ENCODE measurements at regions not wholly inside any gene's neighbourhood (a gene's known extent, or its start where the extent isn't known, plus 50 kb on each side); places are given as distances from the start of the nearest gene placed in this dataset.

DNA sequence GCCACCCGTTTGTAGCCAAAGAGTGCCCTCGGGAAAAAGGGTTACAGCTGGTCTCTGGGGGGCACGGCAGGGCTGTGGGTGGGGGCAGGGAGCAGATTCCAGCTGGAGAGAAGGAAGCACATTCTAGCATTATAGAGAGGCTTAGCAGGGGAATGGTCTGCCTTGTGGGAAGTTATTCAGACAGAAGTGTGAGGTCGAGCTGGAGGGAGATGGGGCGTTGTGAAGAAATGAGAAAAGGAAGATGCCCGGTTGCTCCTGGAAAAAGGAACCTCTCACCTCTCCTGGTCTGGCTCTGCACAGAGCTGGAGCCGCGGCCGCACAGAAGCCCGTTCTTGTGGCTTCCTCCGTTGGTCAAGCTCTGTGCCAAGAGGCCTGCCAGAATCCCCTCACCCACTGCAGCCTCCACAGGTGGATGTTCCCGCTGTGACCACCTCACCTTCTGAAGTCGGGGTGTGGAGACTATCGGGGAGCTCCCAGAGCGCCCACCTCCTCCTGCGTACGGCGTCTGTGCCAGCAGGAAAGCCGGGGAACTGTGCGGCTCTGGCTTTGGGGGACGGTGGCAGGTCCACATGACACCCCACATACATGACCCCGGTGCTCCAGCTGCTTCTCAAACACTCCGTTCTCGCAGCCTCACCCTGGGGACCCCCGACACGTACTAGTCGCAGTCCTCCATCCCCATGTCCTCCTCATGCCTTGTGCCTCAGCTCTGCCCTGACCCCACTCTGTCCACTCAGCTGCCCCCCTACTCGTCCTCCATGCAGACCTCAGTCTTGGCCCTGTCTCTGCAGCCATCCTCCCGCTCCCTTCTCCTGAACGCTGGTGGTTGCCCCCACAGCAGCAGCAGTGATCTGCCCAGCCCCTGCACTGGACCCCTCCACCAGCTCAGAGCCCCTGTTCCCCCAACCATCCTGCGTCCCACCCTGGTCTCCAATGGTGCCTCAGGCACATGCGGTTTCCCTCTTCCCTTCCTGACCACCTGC, 52.2 kb upstream of the HGFAC start:
- Mint-ChIP-seq H3K9me3 (no peaks in the 10 kb centered on the region), H3K27ac (peak overlapping the region; percentile 69), H3K4me1 (peaks cover 31% of the 10 kb centered on the region), H3K36me3 (ENCODE audit: low read depth) (peaks cover under 1% of the 10 kb centered on the region), H3K4me3 (no peak overlapping the region), H3K27me3 (ENCODE audit: insufficient read depth) (no peaks in the 10 kb centered on the region)
- DNase-seq = no peak
- TF ChIP-seq, protein P1, sequence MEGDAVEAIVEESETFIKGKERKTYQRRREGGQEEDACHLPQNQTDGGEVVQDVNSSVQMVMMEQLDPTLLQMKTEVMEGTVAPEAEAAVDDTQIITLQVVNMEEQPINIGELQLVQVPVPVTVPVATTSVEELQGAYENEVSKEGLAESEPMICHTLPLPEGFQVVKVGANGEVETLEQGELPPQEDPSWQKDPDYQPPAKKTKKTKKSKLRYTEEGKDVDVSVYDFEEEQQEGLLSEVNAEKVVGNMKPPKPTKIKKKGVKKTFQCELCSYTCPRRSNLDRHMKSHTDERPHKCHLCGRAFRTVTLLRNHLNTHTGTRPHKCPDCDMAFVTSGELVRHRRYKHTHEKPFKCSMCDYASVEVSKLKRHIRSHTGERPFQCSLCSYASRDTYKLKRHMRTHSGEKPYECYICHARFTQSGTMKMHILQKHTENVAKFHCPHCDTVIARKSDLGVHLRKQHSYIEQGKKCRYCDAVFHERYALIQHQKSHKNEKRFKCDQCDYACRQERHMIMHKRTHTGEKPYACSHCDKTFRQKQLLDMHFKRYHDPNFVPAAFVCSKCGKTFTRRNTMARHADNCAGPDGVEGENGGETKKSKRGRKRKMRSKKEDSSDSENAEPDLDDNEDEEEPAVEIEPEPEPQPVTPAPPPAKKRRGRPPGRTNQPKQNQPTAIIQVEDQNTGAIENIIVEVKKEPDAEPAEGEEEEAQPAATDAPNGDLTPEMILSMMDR (conservative IDR thresholded peaks at IDR 0.05) = no peak
- 81 to 93% methylated on average over 24 to 32 of the region's 32 CpGs for WGBS, 2 experiments (ENCODE audit: insufficient coverage in 1 of 2, insufficient read length in 1 of 2)
- no peak overlapping the region for H3K9ac ChIP-seq (ENCODE audit: extremely low read depth, low read length, poor library complexity, severe bottlenecking)
- H3K4me1 ChIP-seq (ENCODE audit: control insufficient read depth, insufficient read depth, low read length) = peaks cover 7% of the 10 kb centered on the region
- H3K27me3 ChIP-seq (ENCODE audit: control insufficient read depth, insufficient read depth, low read length, poor library complexity, severe bottlenecking) = no peaks in the 10 kb centered on the region
- no peaks in the 10 kb centered on the region for H3K36me3 ChIP-seq (ENCODE audit: control insufficient read depth, insufficient read depth, low read length)
- H3K9me3 ChIP-seq (ENCODE audit: control insufficient read depth, low read length) = no peaks in the 10 kb centered on the region
- H3K27ac ChIP-seq (ENCODE audit: low read depth, low read length) = peak overlapping the region; percentile 49
- H3K4me3 ChIP-seq (ENCODE audit: low read length) = no peak overlapping the region

DNA sequence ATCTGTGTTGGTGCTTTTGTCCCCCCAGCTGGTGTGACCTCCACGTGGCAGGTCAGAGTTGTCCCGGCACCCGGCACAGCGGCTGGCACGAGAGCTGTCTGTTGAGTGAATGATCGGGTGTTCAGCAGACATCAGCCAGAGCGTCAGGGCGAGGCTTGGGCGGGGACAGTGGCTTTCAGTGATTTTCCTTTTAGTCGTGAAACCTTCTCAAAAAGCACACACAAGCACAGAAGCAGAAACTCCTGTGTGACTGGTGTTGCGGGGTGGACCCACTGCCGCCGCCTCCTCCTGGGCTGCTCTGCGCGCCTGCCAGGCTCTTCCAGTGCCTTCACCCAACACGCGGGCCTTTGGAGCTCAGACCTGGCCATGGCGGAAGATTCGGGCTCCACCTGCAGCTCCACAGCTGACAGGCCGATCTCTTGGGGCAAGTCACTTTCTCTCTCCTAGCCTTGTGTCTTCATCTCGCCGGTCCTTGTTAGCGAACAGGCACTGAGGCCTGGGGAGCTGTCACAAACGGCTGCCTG, 51.4 kb upstream of the HGFAC start:
- H3K9me3 Mint-ChIP-seq = peaks cover 1% of the 10 kb centered on the region
- peaks cover 7% of the 10 kb centered on the region for H3K4me1 ChIP-seq (ENCODE audit: control insufficient read depth, insufficient read depth, low read length)

DNA sequence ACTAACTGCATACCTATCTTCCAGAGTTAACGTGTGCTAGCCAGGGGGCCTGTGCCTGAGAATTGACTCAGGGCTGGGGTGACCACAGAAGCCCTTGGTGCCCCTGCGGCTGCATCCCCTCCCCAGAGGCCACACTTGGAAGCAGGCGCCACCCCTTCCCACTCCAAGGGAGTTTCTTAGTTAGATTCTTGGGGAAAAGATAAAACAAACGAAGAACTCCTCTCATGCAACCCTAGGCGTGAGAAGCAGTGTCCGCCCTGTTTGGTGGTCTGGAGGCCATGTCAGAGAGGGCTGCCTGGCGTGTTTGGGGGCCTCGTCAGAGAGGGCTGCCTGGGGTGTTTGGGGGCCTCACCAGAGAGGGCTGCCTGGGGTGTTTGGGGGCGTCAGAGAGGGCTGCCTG, 50.3 kb upstream of the HGFAC start:
- Histone ChIP-seq H3K9ac (ENCODE audit: extremely low read depth, low read length, poor library complexity, severe bottlenecking) (no peak overlapping the region), H3K27me3 (ENCODE audit: control insufficient read depth, insufficient read depth, low read length, poor library complexity, severe bottlenecking) (no peaks in the 10 kb centered on the region), H3K27ac (ENCODE audit: low read depth, low read length) (no peak overlapping the region), H3K9me3 (ENCODE audit: control insufficient read depth, low read length) (peaks cover 4% of the 10 kb centered on the region), H3K4me3 (ENCODE audit: low read length) (no peak overlapping the region), H3K4me1 (ENCODE audit: control insufficient read depth, insufficient read depth, low read length) (peaks cover 7% of the 10 kb centered on the region), H3K36me3 (ENCODE audit: control insufficient read depth, insufficient read depth, low read length) (no peaks in the 10 kb centered on the region)
- DNase-seq = no peak
- H3K4me3 Mint-ChIP-seq = no peak overlapping the region
- no peak overlapping the region for H3K27ac Mint-ChIP-seq
- WGBS, 2 experiments (ENCODE audit: insufficient coverage in 1 of 2, insufficient read length in 1 of 2) = 60 to 88% methylated on average over 1 to 9 of the region's 9 CpGs
- H3K9me3 Mint-ChIP-seq = peaks cover 7% of the 10 kb centered on the region
- no peaks in the 10 kb centered on the region for H3K27me3 Mint-ChIP-seq (ENCODE audit: insufficient read depth)
- peaks cover 7% of the 10 kb centered on the region for H3K36me3 Mint-ChIP-seq (ENCODE audit: low read depth)
- H3K4me1 Mint-ChIP-seq = peaks cover 29% of the 10 kb centered on the region
- TF ChIP-seq, protein P1 (conservative IDR thresholded peaks at IDR 0.05) = no peak

More for the DNA sequence above, 51.4 kb upstream of the HGFAC start:
- Histone ChIP-seq H3K9ac (ENCODE audit: extremely low read depth, low read length, poor library complexity, severe bottlenecking) (no peak overlapping the region), H3K9me3 (ENCODE audit: control insufficient read depth, low read length) (no peaks in the 10 kb centered on the region), H3K36me3 (ENCODE audit: control insufficient read depth, insufficient read depth, low read length) (no peaks in the 10 kb centered on the region), H3K27ac (ENCODE audit: low read depth, low read length) (peak overlapping the region; percentile 41), H3K4me3 (ENCODE audit: low read length) (no peak overlapping the region), H3K27me3 (ENCODE audit: control insufficient read depth, insufficient read depth, low read length, poor library complexity, severe bottlenecking) (no peaks in the 10 kb centered on the region)
- DNase-seq = peak; percentile 59
- Mint-ChIP-seq H3K36me3 (ENCODE audit: low read depth) (peaks cover 2% of the 10 kb centered on the region), H3K27me3 (ENCODE audit: insufficient read depth) (no peaks in the 10 kb centered on the region), H3K27ac (peak overlapping the region; percentile 61), H3K4me1 (peaks cover 31% of the 10 kb centered on the region), H3K4me3 (no peak overlapping the region)
- WGBS, 2 experiments (ENCODE audit: insufficient coverage in 1 of 2, insufficient read length in 1 of 2) = 41 to 74% methylated on average over 6 to 24 of the region's 24 CpGs
- TF ChIP-seq, protein P1 (conservative IDR thresholded peaks at IDR 0.05) = no peak
